ENCODE measurements at regions not wholly inside any gene's neighbourhood (a gene's known extent, or its start where the extent isn't known, plus 50 kb on each side); places are given as distances from the start of the nearest gene placed in this dataset.

DNA sequence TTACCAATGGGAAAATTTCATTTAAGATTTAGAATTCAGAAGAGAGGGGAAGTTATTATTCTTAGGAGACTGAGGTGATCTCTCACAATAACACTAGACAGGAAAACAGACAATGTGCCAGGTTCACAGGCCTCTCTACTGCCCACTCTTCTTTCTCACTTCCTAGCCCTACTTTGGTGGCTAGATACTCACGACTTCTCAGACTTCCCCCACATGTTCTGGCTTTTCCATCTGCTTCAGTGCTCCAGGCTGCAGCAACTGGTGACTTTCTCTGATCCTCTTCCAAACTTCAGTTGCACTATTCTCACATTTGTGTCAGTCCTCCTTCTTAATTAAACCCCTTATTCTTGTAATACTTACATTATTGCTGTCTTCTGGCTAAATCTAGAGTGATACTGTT is 208.7 kb upstream of the KCTD3 start:
- no peaks in the 10 kb centered on the region for H3K36me3 ChIP-seq
- H3K9me3 ChIP-seq, result no peaks in the 10 kb centered on the region
- DNase-seq, result no peak
- H3K4me1 ChIP-seq (ENCODE audit: insufficient read depth), result no peaks in the 10 kb centered on the region
- intact Hi-C loops (cut with DNase I), result no loop called here
- TF ChIP-seq, protein P1, sequence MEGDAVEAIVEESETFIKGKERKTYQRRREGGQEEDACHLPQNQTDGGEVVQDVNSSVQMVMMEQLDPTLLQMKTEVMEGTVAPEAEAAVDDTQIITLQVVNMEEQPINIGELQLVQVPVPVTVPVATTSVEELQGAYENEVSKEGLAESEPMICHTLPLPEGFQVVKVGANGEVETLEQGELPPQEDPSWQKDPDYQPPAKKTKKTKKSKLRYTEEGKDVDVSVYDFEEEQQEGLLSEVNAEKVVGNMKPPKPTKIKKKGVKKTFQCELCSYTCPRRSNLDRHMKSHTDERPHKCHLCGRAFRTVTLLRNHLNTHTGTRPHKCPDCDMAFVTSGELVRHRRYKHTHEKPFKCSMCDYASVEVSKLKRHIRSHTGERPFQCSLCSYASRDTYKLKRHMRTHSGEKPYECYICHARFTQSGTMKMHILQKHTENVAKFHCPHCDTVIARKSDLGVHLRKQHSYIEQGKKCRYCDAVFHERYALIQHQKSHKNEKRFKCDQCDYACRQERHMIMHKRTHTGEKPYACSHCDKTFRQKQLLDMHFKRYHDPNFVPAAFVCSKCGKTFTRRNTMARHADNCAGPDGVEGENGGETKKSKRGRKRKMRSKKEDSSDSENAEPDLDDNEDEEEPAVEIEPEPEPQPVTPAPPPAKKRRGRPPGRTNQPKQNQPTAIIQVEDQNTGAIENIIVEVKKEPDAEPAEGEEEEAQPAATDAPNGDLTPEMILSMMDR (IDR thresholded peaks at IDR 0.05), result no peak
- TF ChIP-seq POLR2A (IDR thresholded peaks at IDR 0.05) (no peak), EP300 (IDR thresholded peaks at IDR 0.05) (no peak)
- H3K27ac ChIP-seq, result no peak overlapping the region
- no peaks in the 10 kb centered on the region for H3K27me3 ChIP-seq
- no peak overlapping the region for H3K4me3 ChIP-seq
- WGBS, 3 donors, result 30 to 38% (median 34%) methylated on average over 1 of the region's 1 CpG

DNA sequence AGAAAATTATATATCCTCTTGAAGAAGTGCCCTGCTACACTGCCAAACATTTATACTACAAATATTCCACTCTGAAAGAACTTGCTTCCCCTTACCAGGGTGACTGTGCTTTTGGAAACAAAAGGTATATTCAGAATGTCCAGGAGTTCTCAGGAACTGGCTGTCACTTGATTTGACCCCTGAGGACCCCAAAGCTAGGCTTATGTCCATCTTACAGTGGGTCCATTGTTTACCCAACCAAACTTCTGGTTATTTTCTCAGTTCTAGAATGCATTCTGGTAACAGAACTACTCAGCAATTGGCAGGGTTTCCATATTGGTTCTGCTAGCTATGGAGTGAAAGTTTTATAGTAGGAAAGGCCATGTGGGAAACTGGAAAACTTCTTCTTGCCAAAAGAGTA is 207.1 kb upstream of the KCTD3 start:
- H3K27ac ChIP-seq, result no peak overlapping the region
- TF ChIP-seq EP300 (IDR thresholded peaks at IDR 0.05), result no peak
- TF ChIP-seq POLR2A (IDR thresholded peaks at IDR 0.05), result no peak
- TF ChIP-seq, protein P1 (IDR thresholded peaks at IDR 0.05), result no peak
- no peaks in the 10 kb centered on the region for H3K9me3 ChIP-seq
- intact Hi-C loops (cut with DNase I), result no loop called here
- H3K27me3 ChIP-seq, result no peaks in the 10 kb centered on the region
- DNase-seq, result no peak
- H3K36me3 ChIP-seq, result no peaks in the 10 kb centered on the region
- no peak overlapping the region for H3K4me3 ChIP-seq
- no peaks in the 10 kb centered on the region for H3K4me1 ChIP-seq (ENCODE audit: insufficient read depth)

DNA sequence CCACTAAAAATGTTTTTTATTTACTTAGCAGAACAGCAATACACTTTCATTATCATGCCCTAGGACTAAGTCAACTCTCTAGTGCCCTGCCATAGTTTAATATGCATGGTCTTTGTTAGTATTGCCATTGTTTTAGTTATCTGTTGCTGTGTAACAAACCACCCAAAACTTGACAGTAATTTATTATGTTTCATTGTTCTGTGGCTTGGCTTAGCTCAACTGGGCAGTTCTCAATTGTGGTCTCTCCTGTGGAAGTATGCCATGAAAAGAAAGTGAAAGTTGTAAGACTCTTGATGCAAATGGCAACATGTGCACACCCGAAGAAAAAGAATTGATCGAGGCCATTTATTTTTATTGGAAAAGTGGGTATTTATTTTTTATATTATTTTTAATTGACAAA is 206.3 kb upstream of the KCTD3 start:
- intact Hi-C loops (cut with DNase I), result no loop called here
- H3K4me3 ChIP-seq, result no peak overlapping the region
- no peak for DNase-seq
- H3K27ac ChIP-seq, result no peak overlapping the region
- no peaks in the 10 kb centered on the region for H3K9me3 ChIP-seq
- 88 to 96% (median 91%) methylated on average over 2 of the region's 2 CpGs for WGBS, 3 donors
- no peaks in the 10 kb centered on the region for H3K4me1 ChIP-seq (ENCODE audit: insufficient read depth)
- TF ChIP-seq POLR2A (IDR thresholded peaks at IDR 0.05) (no peak), EP300 (IDR thresholded peaks at IDR 0.05) (no peak)
- TF ChIP-seq, protein P1 (IDR thresholded peaks at IDR 0.05), result no peak
- H3K36me3 ChIP-seq, result no peaks in the 10 kb centered on the region
- H3K27me3 ChIP-seq, result no peaks in the 10 kb centered on the region

DNA sequence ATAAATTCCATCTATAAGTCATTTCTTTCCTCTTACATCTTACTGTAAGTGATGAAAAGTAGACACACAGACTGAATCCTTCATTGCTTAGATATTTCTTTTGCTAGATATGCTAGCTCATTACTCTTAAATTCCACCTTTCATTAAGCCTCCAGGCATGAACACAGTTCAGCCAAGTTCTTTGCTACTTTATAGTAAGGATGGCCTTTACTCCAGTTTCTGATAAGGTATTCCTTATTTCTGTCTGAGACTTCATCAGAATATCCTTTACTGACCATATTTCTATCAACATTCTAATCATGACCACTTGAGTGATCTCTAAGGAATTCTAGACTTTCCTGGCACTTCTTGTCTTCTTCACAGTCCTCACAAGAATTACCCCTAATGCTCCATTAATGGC is 191.7 kb upstream of the KCTD3 start:
- Histone ChIP-seq H3K9me3 (no peaks in the 10 kb centered on the region), H3K4me1 (ENCODE audit: insufficient read depth) (no peaks in the 10 kb centered on the region), H3K36me3 (no peaks in the 10 kb centered on the region), H3K27me3 (no peaks in the 10 kb centered on the region), H3K4me3 (no peak overlapping the region), H3K27ac (no peak overlapping the region)
- intact Hi-C loops (cut with DNase I), result no loop called here
- no peak for DNase-seq
- no peak for TF ChIP-seq POLR2A (IDR thresholded peaks at IDR 0.05)
- no peak for TF ChIP-seq EP300 (IDR thresholded peaks at IDR 0.05)
- TF ChIP-seq, protein P1 (IDR thresholded peaks at IDR 0.05), result no peak
